SU-DHL-6 (cell line): ENCODE measurements at regions not wholly inside any gene's neighbourhood (a gene's known extent, or its start where the extent isn't known, plus 50 kb on each side); places are given as distances from the start of the nearest gene placed in this dataset.

Experiments
- EZH2phosphoT487 ChIP-seq: fragments of 200-600 bp; sonication (generic), shearing (Covaris generic); conservative IDR thresholded peaks from 2 replicates; pipeline ENCODE4 v1.6.1; 2018; ENCODE audit warnings: mild to moderate bottlenecking, antibody characterized with exemption, low read length, moderate library complexity, mixed read lengths
- TF ChIP-seq, protein P1 (sequence below): fragments of 200-600 bp; sonication (generic); IDR thresholded peaks from one replicate; pipeline ENCODE4 v1.5.1; 2017; ENCODE audit warnings: antibody characterized with exemption, mild to moderate bottlenecking, low read length, moderate library complexity; ENCODE audit not compliant: insufficient read depth, poor library complexity, severe bottlenecking

DNA sequence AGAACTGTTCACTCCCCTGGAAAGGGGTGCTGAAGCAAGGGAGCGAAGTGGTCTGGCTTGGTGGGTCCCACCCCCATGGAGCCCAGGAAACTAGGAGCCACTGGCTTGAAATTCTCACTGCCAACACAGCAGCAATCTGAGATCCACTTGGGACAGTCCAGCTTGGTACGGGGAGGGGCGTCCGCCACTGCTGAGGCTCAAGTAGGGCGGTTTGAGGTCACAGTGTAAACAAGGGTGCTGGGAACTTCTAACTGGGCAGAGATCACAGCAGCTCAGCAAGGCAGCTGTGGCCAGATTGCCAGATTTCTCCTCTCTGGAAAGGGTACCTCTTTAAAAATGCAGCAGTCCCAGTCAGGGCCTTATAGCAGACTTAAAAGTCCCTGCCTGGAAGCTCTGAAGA is 53.9 kb upstream of the GALNTL6 start:
- TF ChIP-seq EZH2phosphoT487 = no peak
- TF ChIP-seq, protein P1, sequence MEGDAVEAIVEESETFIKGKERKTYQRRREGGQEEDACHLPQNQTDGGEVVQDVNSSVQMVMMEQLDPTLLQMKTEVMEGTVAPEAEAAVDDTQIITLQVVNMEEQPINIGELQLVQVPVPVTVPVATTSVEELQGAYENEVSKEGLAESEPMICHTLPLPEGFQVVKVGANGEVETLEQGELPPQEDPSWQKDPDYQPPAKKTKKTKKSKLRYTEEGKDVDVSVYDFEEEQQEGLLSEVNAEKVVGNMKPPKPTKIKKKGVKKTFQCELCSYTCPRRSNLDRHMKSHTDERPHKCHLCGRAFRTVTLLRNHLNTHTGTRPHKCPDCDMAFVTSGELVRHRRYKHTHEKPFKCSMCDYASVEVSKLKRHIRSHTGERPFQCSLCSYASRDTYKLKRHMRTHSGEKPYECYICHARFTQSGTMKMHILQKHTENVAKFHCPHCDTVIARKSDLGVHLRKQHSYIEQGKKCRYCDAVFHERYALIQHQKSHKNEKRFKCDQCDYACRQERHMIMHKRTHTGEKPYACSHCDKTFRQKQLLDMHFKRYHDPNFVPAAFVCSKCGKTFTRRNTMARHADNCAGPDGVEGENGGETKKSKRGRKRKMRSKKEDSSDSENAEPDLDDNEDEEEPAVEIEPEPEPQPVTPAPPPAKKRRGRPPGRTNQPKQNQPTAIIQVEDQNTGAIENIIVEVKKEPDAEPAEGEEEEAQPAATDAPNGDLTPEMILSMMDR = no peak
